Natural killer cell treated with Interleukin-12 subunit alpha and Interleukin-12 subunit beta and Interleukin-15 and Interleukin-18, amount 100 ng/mL, for 72 hours (primary cell): ENCODE measurements at regions not wholly inside any gene's neighbourhood (a gene's known extent, or its start where the extent isn't known, plus 50 kb on each side); places are given as distances from the start of the nearest gene placed in this dataset.

Experiments used
- ATAC-seq, 2 donors: fragments of 150-1000 bp; cut with Tn5 transposase in 1 of 2; sonication (Bioruptor Pico), chemical (Tn5 transposase) in 1 of 2; 2 replicates each; pipeline ENCODE4 v1.10.0; 2021
- DNase-seq: peaks from one replicate; pipeline ENCODE4 v3.0.0; 2022; ENCODE audit warnings: low spot score
- H3K27ac Mint-ChIP-seq, 2 donors: 1 replicate in 1 of 2; 2 replicates in 1 of 2; pipeline ENCODE4 v1.8.0; 2022; ENCODE audit warnings: mixed read lengths in 2 of 2, mild to moderate bottlenecking in 1 of 2, moderate library complexity in 1 of 2
- H3K27me3 Mint-ChIP-seq, 2 donors: 1 replicate in 1 of 2; 2 replicates in 1 of 2; pipeline ENCODE4 v1.8.0; 2022; ENCODE audit warnings: mixed read lengths in 2 of 2
- H3K36me3 Mint-ChIP-seq: one replicate; pipeline ENCODE4 v1.8.0; 2022; ENCODE audit warnings: mixed read lengths
- H3K4me1 Mint-ChIP-seq, 2 donors: 1 replicate in 1 of 2; 2 replicates in 1 of 2; pipeline ENCODE4 v1.8.0; 2022; ENCODE audit warnings: low read depth in 2 of 2, mixed read lengths in 2 of 2, mild to moderate bottlenecking in 1 of 2
- H3K4me3 Mint-ChIP-seq: one replicate; pipeline ENCODE4 v1.8.0; 2022; ENCODE audit warnings: mixed read lengths
- H3K9me3 Mint-ChIP-seq: 2 replicates; pipeline ENCODE4 v1.8.0; 2022; ENCODE audit warnings: mixed read lengths

DNA sequence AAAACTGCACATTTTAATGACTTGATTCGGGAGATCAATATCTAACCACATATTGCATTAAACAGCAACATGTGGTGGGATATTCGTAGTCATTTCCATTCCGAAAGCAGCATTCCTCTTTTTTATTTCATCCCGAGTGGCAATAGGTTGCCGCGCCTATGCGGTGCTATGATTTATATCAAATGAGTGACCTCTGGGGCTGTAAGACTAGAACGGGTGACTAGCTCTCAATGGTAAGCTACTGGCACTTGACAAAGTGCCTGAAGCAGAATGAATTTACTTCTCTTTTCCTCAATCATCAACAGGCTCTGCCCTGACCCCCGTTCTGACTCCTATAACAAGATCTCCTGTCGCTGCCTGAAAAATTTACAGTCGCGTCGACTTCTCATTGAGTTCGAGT lies 162.3 kb downstream of the ZNF281 start:
- Mint-ChIP-seq H3K36me3 (no peaks in the 10 kb centered on the region), H3K27ac (no peak overlapping the region), H3K27me3 (peaks cover 34 to 51% of the 10 kb centered on the region in 2 donors), H3K9me3 (no peaks in the 10 kb centered on the region), H3K4me1 (no peaks in the 10 kb centered on the region), H3K4me3 (no peak overlapping the region)
- ATAC-seq, result no peak
- no peak for DNase-seq

DNA sequence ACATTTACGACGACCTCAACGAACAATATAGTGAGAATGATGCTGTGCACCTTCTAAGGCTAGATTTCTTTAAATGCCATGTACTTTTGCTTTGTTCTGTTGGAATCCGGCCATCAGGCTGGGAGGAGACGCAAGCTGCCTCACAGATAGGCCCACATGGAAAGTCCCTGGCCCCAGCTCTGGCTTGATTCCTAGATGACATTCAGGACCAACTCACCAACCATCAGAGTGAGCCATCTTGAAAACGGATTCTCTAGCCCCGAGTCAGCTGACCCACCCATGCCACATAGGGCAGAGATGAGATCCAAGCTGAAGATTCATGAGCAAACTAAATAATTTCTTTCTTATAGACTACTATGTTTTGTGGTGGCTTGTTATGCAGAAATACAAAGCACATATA lies 164.4 kb downstream of the ZNF281 start:
- H3K9me3 Mint-ChIP-seq, result no peaks in the 10 kb centered on the region
- no peak for ATAC-seq
- no peak overlapping the region for H3K4me3 Mint-ChIP-seq
- H3K27ac Mint-ChIP-seq, result no peak overlapping the region
- H3K27me3 Mint-ChIP-seq, result peaks cover 42 to 63% of the 10 kb centered on the region in 2 donors
- H3K4me1 Mint-ChIP-seq, result peaks cover 0 to 3% of the 10 kb centered on the region in 2 donors
- no peaks in the 10 kb centered on the region for H3K36me3 Mint-ChIP-seq
- no peak for DNase-seq

DNA sequence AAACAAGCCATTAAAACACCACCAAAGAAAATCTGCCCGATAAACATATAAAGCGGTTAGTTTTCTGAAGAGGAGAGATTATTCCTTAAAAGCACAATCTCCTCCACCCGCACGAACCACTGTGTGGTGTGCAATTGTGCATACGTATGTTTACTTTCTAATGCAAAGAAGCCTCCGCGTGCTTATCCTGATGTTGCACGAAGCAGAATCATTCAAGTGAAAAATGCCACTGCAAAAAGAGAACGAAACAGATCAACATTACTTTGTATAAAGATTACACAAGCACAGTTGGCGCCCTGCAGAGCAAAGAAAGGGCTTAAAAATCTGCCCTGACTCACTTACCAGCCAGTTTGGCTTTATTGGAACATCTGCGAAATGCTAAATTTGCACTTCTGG lies 166.8 kb downstream of the ZNF281 start:
- no peak overlapping the region for H3K4me3 Mint-ChIP-seq
- no peak for ATAC-seq
- H3K4me1 Mint-ChIP-seq, result peaks cover 0 to 3% of the 10 kb centered on the region in 2 donors
- DNase-seq, result no peak
- peaks cover 37 to 52% of the 10 kb centered on the region in 2 donors for H3K27me3 Mint-ChIP-seq
- no peaks in the 10 kb centered on the region for H3K36me3 Mint-ChIP-seq
- H3K27ac Mint-ChIP-seq, result no peak overlapping the region
- no peaks in the 10 kb centered on the region for H3K9me3 Mint-ChIP-seq

- DNase-seq, result no peak
- Mint-ChIP-seq H3K4me3 (no peak overlapping the region), H3K9me3 (no peaks in the 10 kb centered on the region), H3K27me3 (peaks cover 37 to 45% of the 10 kb centered on the region in 2 donors), H3K27ac (no peak overlapping the region), H3K4me1 (peaks cover 0 to 3% of the 10 kb centered on the region in 2 donors), H3K36me3 (no peaks in the 10 kb centered on the region)
- no peak for ATAC-seq
Observed at GRCh38 chr1:200242110-200243041, 167.5 kb downstream of the ZNF281 start.

- Mint-ChIP-seq H3K9me3 (no peaks in the 10 kb centered on the region), H3K27ac (no peak overlapping the region), H3K36me3 (no peaks in the 10 kb centered on the region), H3K4me3 (no peak overlapping the region), H3K4me1 (peaks cover 0 to 3% of the 10 kb centered on the region in 2 donors), H3K27me3 (peaks cover 44 to 56% of the 10 kb centered on the region in 2 donors)
- no peak for ATAC-seq
- no peak for DNase-seq
Observed at GRCh38 chr1:200240656-200241055, 169.2 kb downstream of the ZNF281 start.

- Mint-ChIP-seq H3K4me1 (peaks cover 0 to 3% of the 10 kb centered on the region in 2 donors), H3K9me3 (no peaks in the 10 kb centered on the region), H3K4me3 (no peak overlapping the region), H3K36me3 (no peaks in the 10 kb centered on the region), H3K27me3 (peaks cover 39 to 52% of the 10 kb centered on the region in 2 donors), H3K27ac (no peak overlapping the region)
- no peak for ATAC-seq
- DNase-seq, result no peak
Observed at GRCh38 chr1:200238311-200238710, 171.5 kb downstream of the ZNF281 start.

GRCh38 chr1:200237066-200237465 lies 172.8 kb downstream of the ZNF281 start:
- H3K4me1 Mint-ChIP-seq, result peaks cover 0 to 3% of the 10 kb centered on the region in 2 donors
- H3K4me3 Mint-ChIP-seq, result no peak overlapping the region
- H3K36me3 Mint-ChIP-seq, result no peaks in the 10 kb centered on the region
- no peaks in the 10 kb centered on the region for H3K9me3 Mint-ChIP-seq
- no peak for DNase-seq
- H3K27me3 Mint-ChIP-seq, result peaks cover 33 to 50% of the 10 kb centered on the region in 2 donors
- H3K27ac Mint-ChIP-seq, result no peak overlapping the region
- ATAC-seq, result no peak

- Mint-ChIP-seq H3K27ac (peak overlapping the region in 1 of 2 donors; percentile 43), H3K9me3 (no peaks in the 10 kb centered on the region), H3K36me3 (no peaks in the 10 kb centered on the region), H3K4me3 (no peak overlapping the region), H3K27me3 (peaks cover 21 to 30% of the 10 kb centered on the region in 2 donors), H3K4me1 (no peaks in the 10 kb centered on the region)
- no peak for ATAC-seq
- DNase-seq, result no peak
Observed at GRCh38 chr1:200234938-200235337, 174.9 kb downstream of the ZNF281 start.

- ATAC-seq (no peak), DNase-seq (no peak)
- H3K36me3 Mint-ChIP-seq, result no peaks in the 10 kb centered on the region
- peaks cover 29 to 32% of the 10 kb centered on the region in 2 donors for H3K27me3 Mint-ChIP-seq
- no peak overlapping the region for H3K4me3 Mint-ChIP-seq
- peaks cover 0 to 5% of the 10 kb centered on the region in 2 donors for H3K4me1 Mint-ChIP-seq
- no peak overlapping the region for H3K27ac Mint-ChIP-seq
- no peaks in the 10 kb centered on the region for H3K9me3 Mint-ChIP-seq
Observed at GRCh38 chr1:200233393-200233792, 176.4 kb downstream of the ZNF281 start.

DNA sequence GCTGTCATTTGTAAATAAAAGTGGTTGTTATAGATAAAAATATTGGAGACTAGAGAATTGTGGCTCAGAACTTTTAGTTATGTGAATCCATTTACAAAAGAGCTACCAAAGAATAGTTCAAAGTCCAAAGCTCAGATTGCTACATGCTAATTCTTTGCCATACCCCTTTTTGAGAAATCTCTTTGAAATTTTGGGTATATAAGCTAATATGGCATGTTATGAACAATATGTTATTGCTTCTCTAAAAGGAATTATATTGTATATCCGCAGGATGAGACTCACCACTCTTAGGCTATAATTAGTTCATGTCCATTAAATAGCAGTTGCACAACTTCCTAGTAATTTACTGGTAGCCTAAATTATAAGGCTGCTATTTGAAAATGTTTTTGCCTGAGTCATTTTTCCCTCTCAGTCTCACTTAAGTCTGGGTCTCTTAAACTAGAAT lies 178.0 kb downstream of the ZNF281 start:
- Mint-ChIP-seq H3K4me1 (peaks cover 2 to 6% of the 10 kb centered on the region in 2 donors), H3K4me3 (no peak overlapping the region), H3K36me3 (no peaks in the 10 kb centered on the region), H3K27me3 (peaks cover 32 to 34% of the 10 kb centered on the region in 2 donors), H3K9me3 (no peaks in the 10 kb centered on the region), H3K27ac (no peak overlapping the region)
- ATAC-seq (no peak), DNase-seq (no peak)

GRCh38 chr1:200230671-200231070 lies 179.2 kb downstream of the ZNF281 start:
- Mint-ChIP-seq H3K36me3 (no peaks in the 10 kb centered on the region), H3K9me3 (no peaks in the 10 kb centered on the region), H3K4me1 (peaks cover 13 to 15% of the 10 kb centered on the region in 2 donors), H3K27me3 (peaks cover 23 to 30% of the 10 kb centered on the region in 2 donors), H3K27ac (no peak overlapping the region), H3K4me3 (no peak overlapping the region)
- DNase-seq (no peak), ATAC-seq (no peak)

DNA sequence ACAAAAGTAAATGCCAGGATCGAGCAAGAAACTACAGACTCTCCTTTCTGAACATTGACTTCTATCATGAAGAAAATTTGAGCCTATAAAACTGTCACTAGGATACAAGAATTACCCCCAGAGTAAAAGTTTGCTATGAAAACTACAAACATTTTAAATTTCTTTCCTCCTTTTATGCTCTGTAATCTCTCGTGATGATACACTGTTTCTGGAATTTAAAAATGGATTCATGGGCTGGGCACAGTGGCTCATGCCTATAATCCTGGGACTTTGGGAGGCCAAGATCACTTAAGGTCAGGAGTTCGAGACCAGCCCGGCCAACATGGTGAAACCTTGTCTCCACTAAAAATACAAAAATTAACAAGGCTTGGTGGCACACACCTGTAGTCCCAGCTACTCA lies 181.3 kb downstream of the ZNF281 start:
- H3K4me1 Mint-ChIP-seq, result peaks cover 16 to 18% of the 10 kb centered on the region in 2 donors
- ATAC-seq (no peak), DNase-seq (no peak)
- H3K9me3 Mint-ChIP-seq, result no peaks in the 10 kb centered on the region
- no peaks in the 10 kb centered on the region for H3K36me3 Mint-ChIP-seq
- H3K27me3 Mint-ChIP-seq, result peaks cover 19 to 33% of the 10 kb centered on the region in 2 donors
- no peak overlapping the region for H3K27ac Mint-ChIP-seq
- H3K4me3 Mint-ChIP-seq, result no peak overlapping the region

DNA sequence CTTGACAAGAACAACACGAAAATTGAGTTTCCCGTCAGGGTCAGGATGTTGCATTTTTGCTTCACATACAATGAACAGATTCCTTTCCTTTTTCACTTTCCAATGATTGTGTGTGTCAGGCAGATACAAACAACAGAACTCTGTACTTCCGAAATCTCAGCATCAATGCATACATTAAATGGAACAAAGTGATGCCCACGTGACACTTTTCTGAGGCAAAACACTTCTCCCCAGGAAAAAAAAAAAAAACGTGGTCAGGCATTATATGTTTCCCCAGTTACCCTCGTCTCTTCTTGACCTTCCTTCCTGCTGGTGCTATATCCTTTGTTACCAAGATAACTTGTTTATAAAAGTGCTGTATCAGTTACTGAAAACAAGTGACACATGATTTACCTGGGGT lies 181.8 kb downstream of the ZNF281 start:
- H3K27ac Mint-ChIP-seq, result no peak overlapping the region
- H3K36me3 Mint-ChIP-seq, result no peaks in the 10 kb centered on the region
- H3K4me3 Mint-ChIP-seq, result no peak overlapping the region
- no peaks in the 10 kb centered on the region for H3K9me3 Mint-ChIP-seq
- peaks cover 16 to 18% of the 10 kb centered on the region in 2 donors for H3K4me1 Mint-ChIP-seq
- DNase-seq (no peak), ATAC-seq (no peak)
- H3K27me3 Mint-ChIP-seq, result peaks cover 23 to 36% of the 10 kb centered on the region in 2 donors
